RWPE1 (cell line): ENCODE measurements at regions not wholly inside any gene's neighbourhood (a gene's known extent, or its start where the extent isn't known, plus 50 kb on each side); places are given as distances from the start of the nearest gene placed in this dataset.

Experiments
- CTCF ChIA-PET: fragments of 350-600 bp; sonication (Branson Sonifier 250); formaldehyde crosslinking; extraction: SDS; loops from one replicate; lab custom pipeline; 2021; lab: Yijun Ruan, JAX
- POLR2A ChIA-PET: fragments of 400-600 bp; formaldehyde crosslinking; extraction: SDS; loops from one replicate; lab custom pipeline; 2020; ENCODE audit warnings: antibody characterized with exemption; ENCODE audit not compliant: low non-redundant PET; lab: Yijun Ruan, JAX
- DNase-seq: peaks from one replicate; pipeline ENCODE4 v3.0.0; 2012; ENCODE audit warnings: low spot score
- H3K27ac ChIP-seq: fragments of 450-650 bp; 2 replicates; pipeline ENCODE4 v1.5.1; 2017
- CTCF ChIP-seq: fragments of 450-650 bp; conservative IDR thresholded peaks from 2 replicates; pipeline ENCODE4 v1.5.1; 2017; ENCODE audit warnings: low read depth, mild to moderate bottlenecking

DNA sequence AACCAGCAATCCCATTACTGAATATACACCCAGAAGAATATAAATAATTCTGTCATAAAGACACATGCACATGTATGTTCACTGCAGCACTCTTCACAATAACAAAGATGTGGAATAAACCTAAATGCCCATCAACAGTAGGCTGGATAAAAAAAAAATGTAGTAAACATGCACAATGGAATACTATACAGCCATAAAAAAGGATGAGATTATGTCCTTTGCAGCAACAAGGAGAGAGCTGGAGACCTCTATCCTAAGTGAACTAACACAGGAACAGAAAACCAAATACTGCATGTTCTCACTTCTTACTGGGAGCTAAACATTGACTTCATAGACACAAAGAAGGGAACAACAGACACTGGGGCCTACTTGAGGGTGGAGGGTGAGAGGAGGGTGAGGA is 2067.7 kb downstream of the ARAP2 start:
- CTCF ChIA-PET = no interaction called here
- H3K27ac ChIP-seq = no peak overlapping the region
- no peak for DNase-seq
- POLR2A ChIA-PET = no interaction called here
- no peak for TF ChIP-seq CTCF

DNA sequence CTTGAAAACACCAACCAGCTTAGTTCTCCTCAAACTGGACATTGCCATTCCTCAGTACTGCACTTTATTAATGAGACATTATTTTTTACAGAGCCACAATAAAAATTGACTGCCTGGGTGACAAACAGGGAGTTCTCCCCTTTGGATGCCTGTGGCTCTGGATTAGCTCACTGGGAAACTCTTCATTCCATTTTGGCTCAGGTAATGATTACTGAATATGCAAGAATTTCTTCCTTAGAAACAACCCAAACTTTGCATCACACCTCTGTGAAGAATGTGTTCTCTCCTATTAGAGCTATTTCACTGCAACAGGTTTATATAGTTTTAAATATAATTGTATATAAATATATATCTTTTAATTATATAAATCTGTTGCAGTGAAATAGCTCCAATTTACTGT is 2065.8 kb downstream of the ARAP2 start:
- ChIA-PET CTCF (no interaction called here), POLR2A (no interaction called here)
- DNase-seq = no peak
- TF ChIP-seq CTCF = no peak
- H3K27ac ChIP-seq = no peak overlapping the region

DNA sequence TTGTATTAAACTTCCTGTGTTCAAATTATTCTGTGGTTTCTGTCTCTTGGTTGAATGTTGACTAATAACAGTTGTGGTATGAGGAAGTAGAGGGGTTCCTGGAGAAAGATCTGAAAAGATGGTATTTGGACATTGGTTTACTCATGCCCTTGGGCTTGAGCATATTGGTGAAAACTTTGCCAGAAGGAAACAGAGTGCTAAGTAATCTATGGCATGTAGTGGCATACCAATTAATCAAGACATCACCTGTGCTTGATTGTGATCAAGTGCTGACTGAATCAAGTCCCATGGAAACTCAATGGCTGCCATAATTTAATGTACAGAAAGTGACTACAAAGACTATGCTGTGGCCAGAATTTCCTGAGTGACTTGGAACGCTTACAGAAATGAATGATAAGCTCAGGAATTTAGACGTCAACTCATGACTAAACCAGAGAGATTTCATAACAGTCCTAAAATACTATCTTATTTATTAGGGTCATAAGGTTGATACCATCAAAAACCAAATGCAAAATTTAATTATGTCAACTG is 2062.9 kb downstream of the ARAP2 start:
- DNase-seq = peak; percentile 62
- ChIA-PET POLR2A (no interaction called here), CTCF (interaction anchor here (1.1 kb wide), 1 partner anchor 10 kb away, joined by 3 read pairs; no protein-coding TSS in a partner anchor)
- H3K27ac ChIP-seq = no peak overlapping the region
- no peak for TF ChIP-seq CTCF

DNA sequence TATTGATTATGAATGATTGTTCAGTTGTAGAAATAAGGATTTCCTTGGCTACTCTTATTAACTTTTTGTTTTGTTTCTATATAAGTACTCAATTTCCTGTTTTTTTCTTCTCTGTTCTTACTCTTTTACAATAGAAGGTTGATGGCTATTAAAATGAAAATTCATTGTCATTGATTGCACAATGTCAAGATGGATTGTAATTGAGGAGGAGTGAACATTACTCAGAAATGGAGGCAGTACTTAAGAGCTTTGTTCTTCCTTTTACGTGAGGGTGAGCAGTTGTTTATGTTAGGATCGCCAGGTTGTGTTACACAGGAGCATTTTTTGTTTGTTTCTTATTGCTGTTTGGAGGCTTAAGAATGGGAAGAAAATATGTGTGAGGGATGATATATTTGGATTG is 2062.4 kb downstream of the ARAP2 start:
- TF ChIP-seq CTCF = no peak
- ChIA-PET POLR2A (no interaction called here), CTCF (interaction anchor here (0.7 kb wide), 1 partner anchor 59 kb away, joined by 3 read pairs; no protein-coding TSS in a partner anchor)
- H3K27ac ChIP-seq = no peak overlapping the region
- DNase-seq = no peak

- H3K27ac ChIP-seq = no peak overlapping the region
- TF ChIP-seq CTCF = no peak
- POLR2A ChIA-PET = no interaction called here
- CTCF ChIA-PET = interaction anchor here (0.7 kb wide), 1 partner anchor 60 kb away, joined by 3 read pairs; no protein-coding TSS in a partner anchor
- DNase-seq = no peak
Observed at GRCh38 chr4:34182306-34182705, 2062.0 kb downstream of the ARAP2 start.

DNA sequence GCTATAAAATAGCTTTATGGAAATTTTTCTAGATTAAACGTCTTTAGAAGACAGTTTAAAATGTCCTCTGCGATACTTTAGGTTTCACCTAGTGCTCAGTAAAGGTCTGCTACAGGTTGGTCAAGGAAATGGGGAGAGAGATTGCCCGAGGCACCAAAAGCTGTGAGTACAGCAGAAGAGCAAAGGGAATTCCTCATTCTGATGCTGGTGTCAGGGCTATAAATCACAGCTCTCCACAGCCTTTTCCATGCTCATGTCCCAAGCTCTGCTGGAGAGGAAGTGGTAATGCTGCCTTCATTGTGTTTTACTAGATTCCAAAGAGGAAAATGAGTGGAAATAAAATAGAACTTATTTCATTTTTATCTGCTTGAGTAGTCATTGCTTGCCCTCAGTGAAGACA is 2060.4 kb downstream of the ARAP2 start:
- CTCF ChIA-PET = no interaction called here

More for the DNA sequence above, 2060.4 kb downstream of the ARAP2 start:
- POLR2A ChIA-PET = no interaction called here
- H3K27ac ChIP-seq = no peak overlapping the region
- no peak for TF ChIP-seq CTCF
- DNase-seq = no peak
